AG09309 (cell line): ENCODE measurements at regions not wholly inside any gene's neighbourhood (a gene's known extent, or its start where the extent isn't known, plus 50 kb on each side); places are given as distances from the start of the nearest gene placed in this dataset.

Experiments
- DNase-seq: peaks from one replicate; pipeline ENCODE4 v3.0.0-alpha.2; 2010; ENCODE audit warnings: low read depth
- H3K4me3 ChIP-seq: 2 replicates; pipeline ENCODE4 v1.5.1; 2011; ENCODE audit warnings: mild to moderate bottlenecking, low read depth, low read length, moderate library complexity; ENCODE audit not compliant: control insufficient read depth
- TF ChIP-seq, protein P1 (sequence below): IDR thresholded peaks from 2 replicates; pipeline ENCODE4 v1.5.1; 2011; ENCODE audit warnings: mild to moderate bottlenecking, low read depth, low read length, inconsistent platforms; ENCODE audit not compliant: insufficient read depth, control insufficient read depth; ENCODE audit errors: missing control alignments

DNA sequence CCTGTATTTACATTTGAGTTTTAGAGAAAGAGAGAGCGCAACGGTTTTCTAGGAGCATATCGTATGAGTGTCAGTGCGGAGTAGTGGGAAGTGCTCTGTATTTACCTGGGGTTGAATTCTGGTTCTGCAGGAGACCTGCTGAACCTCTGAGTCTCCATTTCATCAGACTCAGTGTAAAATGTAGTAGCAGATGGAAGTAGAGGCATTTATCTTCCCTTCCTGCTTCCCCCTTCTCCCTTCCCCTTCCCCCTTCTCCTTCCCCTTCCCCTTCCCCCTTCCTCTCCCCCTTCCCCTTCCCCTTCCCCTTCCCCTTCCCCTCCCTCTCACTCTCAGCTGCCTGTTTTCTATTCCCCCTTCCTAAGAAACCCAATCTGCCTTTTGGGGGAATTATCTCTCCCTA lies 426.9 kb downstream of the NPIPA7 start:
- TF ChIP-seq, protein P1, sequence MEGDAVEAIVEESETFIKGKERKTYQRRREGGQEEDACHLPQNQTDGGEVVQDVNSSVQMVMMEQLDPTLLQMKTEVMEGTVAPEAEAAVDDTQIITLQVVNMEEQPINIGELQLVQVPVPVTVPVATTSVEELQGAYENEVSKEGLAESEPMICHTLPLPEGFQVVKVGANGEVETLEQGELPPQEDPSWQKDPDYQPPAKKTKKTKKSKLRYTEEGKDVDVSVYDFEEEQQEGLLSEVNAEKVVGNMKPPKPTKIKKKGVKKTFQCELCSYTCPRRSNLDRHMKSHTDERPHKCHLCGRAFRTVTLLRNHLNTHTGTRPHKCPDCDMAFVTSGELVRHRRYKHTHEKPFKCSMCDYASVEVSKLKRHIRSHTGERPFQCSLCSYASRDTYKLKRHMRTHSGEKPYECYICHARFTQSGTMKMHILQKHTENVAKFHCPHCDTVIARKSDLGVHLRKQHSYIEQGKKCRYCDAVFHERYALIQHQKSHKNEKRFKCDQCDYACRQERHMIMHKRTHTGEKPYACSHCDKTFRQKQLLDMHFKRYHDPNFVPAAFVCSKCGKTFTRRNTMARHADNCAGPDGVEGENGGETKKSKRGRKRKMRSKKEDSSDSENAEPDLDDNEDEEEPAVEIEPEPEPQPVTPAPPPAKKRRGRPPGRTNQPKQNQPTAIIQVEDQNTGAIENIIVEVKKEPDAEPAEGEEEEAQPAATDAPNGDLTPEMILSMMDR = no peak
- no peak for DNase-seq
- H3K4me3 ChIP-seq = no peak overlapping the region

DNA sequence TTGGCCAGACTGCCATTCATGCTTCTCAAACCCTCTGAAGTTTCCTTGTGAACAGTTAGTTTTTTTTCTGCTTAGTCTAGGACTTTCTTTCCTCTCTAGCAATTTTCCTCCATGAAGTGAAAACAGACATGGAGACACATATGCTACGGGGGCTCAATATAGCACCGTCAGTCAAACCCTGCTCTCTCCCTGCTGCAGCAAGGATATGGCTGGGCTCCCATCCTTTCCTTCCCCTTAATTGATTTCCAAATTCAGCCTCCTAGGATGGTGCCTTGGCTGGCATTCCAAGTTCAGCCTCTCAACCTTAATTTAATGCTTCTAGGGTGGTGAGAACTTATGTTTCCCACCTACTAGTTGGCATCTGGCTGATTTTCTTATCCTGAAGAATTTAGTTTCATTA lies 436.7 kb downstream of the NPIPA7 start:
- TF ChIP-seq, protein P1 = no peak
- no peak for DNase-seq
- no peak overlapping the region for H3K4me3 ChIP-seq

DNA sequence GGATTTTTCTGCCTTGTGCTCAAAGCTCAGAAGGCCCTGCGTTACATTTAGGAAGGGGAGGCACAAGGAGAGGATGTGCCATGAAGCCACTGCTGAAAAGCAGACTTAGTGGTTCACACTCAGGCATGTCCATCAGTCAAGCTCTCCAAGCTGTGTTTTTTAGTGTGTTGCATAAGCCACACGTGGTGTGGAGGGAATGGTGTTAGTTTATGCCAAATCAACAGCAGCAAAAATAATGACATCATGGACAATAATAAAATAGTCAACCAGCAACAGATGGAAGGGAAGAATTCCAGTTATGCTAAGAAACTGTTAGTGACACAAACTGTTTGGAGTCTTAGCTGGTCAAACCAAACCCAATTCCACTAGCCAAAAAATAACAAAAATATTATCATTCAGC lies 438.3 kb downstream of the NPIPA7 start:
- DNase-seq = no peak
- H3K4me3 ChIP-seq = no peak overlapping the region
- TF ChIP-seq, protein P1 = no peak

DNA sequence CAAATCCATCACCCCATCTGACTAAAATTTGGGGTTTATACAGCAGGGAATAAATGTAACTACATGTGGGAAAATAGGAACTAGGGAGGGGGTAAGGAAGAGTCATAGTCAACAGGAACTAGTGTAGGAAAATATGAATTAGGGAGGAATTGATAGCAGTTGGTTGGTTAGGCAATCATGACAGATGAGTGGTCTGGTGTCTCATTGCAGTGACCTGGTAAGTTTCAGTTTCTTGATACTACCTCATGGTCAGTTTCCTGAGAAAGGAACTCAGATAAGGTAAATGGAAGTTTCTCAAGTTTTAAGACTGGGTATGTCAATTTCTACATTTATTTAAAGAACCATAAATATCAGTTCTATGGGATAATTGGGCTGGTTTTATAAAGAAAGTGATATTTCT lies 442.3 kb downstream of the NPIPA7 start:
- DNase-seq = no peak
- TF ChIP-seq, protein P1 = no peak
- H3K4me3 ChIP-seq = no peak overlapping the region

DNA sequence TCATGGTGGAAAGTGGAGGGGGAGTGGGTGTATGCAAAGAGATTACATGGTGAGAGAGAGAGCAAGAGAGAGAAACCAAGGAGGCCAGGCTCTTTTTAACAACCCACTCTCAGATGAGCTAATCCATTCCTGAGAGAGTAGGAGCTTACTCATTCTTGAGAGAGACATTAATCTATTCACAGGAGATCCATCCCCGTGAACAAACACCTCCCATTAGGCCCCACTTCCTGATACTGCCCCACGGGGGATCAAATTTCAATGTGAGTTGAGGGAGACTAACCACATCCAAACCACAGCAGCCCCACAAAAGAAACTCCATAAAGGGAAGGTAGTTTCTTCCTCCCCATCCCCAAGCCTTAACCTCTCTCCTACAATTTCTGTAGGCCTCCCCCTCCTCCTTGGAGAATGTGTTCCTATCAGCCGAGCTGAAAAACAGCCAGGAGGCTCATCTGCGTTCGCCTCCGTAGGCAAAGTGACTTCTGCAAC lies 450.0 kb downstream of the NPIPA7 start:
- DNase-seq = no peak
- TF ChIP-seq, protein P1 = no peak
- H3K4me3 ChIP-seq = no peak overlapping the region

DNA sequence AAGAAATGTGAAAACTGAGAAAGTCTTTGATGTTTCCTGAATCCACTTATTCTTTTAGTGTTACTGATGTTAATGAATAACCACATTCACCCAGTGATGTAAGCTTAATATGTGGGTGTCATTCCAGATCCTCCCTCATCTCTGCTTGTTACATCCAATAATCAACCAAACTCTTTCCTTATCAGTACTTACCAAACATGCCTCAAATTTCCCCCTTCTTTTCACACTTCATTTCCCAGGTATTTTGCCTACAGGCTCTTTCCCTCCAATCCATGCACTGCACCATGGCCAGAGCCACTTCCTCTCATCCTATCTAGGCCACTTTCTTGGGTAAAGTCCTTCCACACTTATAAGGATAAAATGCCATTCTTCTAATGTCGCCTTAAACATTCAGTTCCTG lies 451.5 kb downstream of the NPIPA7 start:
- TF ChIP-seq, protein P1 = no peak
- DNase-seq = no peak
- H3K4me3 ChIP-seq = no peak overlapping the region

DNA sequence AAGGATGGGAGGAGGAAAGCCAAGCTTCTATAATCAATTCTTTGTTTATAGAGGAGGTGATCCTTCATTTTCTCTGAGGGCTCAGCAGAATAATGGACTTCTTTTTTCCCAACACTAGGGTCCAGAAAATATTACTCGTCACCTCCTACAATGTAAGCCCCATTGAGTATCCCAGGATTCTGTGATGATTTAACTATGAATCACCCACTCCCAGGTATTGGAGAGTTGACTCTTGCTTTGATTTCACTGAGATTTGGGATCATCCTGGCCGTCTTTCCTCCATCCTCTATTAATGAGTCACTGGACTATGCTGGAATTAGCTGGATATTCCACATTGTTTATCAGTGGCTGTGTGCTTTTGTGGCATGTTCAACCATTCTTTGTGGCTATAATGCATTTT lies 452.0 kb downstream of the NPIPA7 start:
- DNase-seq = no peak
- TF ChIP-seq, protein P1 = no peak
- no peak overlapping the region for H3K4me3 ChIP-seq
